ENCODE measurements at regions not wholly inside any gene's neighbourhood (a gene's known extent, or its start where the extent isn't known, plus 50 kb on each side); places are given as distances from the start of the nearest gene placed in this dataset.

DNA sequence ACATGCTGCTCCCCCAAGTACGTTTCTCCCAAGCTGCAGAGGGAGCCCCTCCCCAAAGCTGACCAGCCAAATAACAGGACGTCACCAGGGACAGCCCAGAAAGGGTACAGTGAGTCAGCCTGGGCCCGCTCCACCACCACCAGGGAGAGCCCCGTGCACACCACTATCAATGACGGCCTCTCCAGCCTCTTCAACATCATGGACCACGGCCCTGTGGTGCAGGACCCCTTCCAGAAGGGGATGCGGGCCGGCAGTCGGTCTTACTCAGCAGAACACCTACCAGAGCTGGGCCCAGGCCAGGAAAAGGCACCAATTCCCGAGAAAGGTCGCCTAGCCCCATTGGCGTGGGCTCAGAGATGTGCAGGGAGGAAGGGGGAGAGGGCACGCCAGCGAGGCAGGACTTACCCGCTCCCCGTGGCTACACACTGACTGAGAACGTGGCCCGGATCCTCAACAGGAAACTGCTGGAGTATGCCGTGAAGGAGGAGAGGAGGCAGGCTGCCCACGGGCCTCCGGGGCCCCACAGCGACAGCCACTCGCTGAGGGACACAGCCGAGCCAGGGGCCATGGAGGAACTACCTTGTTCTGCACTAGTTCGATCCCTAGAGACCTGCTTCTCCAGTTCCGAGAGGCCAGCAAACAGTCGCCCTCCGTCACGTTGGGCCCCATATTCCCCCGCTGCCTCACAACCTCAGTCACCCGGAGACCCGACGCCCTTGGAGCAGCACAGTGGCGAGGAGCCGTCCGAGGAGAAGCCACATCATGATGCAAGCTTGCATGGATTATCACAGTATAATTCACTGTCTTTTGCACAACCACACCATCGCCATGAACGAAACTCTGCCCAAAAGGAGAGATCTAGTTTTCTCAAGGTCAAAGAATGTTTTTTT lies 815.9 kb upstream of the KLHL1 start:
- no peak for DNase-seq (ENCODE audit: low read depth in 3 of 3, low spot score in 2 of 3)

DNA sequence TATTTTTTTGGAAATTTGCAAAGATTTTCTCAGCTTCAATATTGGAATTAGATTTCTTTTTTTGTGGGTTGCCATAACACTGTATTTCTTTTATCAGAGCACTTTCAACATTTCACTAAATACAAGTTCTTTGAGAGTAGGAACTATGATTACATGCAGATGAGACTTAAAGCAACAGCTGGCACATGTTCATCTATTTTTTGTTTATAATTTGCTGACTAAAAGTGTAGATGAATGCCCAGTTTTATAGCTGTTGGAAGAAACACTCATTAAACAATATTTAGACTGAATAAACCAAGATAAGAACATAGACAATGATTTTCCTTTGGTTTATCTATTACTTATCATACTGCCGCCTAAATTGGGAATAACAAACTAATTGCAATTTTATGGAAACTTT lies 803.0 kb upstream of the KLHL1 start:
- no peak for DNase-seq (ENCODE audit: low read depth in 3 of 3, low spot score in 2 of 3)

DNA sequence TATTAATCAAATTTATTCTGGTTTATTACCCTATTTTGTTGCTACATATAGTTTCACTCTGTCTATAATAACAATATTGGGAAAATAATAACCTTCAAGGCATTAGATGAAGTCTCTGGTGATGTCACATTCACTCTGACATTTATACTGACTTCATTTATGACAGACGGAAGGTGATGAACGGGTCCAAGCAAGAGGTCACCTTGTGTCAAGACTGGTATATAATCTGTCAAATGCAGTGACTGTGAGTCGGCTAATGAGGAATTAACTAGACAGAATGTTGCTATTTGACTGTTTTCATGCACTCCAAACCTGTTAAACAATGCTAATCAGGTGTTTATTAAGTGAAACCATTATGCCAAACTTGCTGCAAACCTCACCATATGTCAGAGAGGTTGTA lies 800.5 kb upstream of the KLHL1 start:
- DNase-seq (ENCODE audit: low read depth in 3 of 3, low spot score in 2 of 3): no peak

DNA sequence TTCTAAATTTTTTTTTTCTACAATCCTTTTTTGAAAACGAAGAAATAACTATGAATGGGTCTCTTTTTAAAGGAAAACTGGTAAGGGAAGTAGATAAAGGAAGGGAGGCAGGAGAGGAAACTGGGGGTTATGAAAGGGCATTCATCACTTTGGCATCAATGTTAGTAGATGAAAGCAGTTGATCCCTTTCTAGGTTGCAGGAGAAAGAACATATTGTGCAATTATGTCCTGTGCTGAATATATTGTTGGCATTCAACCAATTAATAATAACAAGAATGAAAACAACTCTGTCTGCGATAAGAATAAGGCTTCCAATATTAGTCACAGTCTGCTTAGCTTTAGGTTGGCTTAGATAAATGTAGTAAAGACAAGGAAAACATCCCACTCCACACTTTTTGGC lies 796.8 kb upstream of the KLHL1 start:
- DNase-seq (ENCODE audit: low read depth in 3 of 3, low spot score in 2 of 3): no peak

DNA sequence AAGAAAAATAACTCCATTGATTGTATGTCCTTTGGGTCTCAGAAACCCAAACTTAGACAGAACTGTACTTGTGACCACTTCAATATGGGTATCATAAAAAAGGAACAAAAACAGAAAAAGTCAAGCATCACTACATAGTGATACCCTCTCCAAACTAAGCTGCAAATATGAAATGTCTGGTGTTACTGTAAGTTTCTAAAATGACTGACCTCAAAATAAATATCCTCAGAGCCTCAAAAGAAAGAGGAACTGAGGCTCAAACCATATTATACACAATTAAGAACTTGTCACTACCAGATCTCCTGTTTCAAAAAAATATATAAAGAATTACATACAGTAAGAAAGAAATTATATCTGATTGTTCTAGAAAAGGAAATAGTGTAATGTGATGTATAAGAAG lies 787.9 kb upstream of the KLHL1 start:
- DNase-seq (ENCODE audit: low read depth in 3 of 3, low spot score in 2 of 3): no peak

DNA sequence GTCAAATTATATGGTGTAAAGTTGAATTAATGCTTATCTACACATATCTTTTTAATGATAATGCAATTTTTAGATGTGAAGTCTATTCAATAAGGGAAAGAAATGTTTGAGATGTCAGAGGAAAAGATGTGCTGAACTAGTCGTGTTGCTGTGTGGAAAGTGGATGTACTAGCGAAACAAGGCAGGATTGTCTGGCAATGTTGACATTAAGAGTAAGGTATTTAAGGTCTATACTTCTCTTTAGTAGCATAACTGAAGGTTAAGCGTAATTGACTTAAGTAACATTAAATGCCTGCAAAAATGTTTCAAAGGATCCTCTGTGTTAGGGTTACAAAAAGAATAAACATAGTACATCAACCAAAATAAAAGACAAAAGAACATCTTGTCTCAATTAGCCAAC lies 787.3 kb upstream of the KLHL1 start:
- DNase-seq (ENCODE audit: low read depth in 3 of 3, low spot score in 2 of 3): no peak

DNA sequence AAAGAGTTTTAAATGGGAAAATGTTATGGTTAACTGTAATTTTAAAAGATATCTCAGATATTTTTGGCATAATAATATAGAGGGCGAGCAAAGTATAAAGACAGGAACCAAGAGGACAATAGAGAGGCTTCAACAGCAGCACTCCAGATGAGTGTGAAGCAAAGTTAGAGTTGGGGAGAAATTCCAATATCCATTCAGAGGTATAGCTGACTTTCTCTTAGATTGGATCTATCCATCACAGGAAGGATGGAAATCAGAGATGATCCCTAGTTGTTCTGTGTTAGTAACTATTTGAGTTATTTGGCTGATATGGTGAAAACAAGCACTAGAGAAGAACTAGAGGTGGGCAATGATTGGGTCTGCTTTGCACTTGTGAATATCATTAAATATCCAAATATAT lies 786.0 kb upstream of the KLHL1 start:
- no peak for DNase-seq (ENCODE audit: low read depth in 3 of 3, low spot score in 2 of 3)

DNA sequence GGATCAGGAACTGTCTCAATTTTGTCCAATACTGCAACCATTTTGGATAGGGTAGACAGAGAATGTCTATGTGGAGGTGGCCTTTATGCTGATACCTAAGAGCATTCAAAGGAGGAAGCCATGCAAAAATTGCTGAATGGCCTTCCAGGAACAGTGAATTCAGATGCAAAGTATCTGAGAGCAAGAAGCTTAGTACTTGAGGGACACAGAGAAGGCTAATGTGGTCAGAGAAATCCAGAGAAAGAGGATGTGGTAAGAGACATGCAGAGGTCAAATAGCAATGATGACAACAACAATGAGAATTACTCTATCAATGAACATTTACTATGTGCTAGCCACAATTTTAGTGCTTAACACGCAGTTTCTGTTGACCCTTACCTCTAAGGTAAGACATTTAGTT lies 785.6 kb upstream of the KLHL1 start:
- DNase-seq (ENCODE audit: low read depth in 3 of 3, low spot score in 2 of 3): no peak

DNA sequence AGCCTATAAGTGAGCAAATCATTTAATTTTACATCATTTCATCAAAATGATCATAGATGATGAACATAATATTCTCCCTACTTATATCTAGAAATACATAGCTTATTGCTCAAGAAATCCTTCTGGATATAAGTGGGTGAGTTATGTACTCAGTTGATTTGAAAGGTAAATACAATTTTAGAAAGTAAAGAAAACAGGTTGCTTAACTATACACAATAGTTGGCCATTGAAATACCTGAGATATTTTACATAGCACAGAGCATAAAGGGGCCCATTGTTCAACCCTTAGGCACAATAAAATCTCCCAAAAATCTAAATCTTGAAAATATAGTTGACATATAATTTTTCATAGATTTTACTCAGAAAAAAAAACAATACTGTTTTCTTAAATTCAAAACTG lies 782.0 kb upstream of the KLHL1 start:
- DNase-seq (ENCODE audit: low read depth in 3 of 3, low spot score in 2 of 3): no peak

DNA sequence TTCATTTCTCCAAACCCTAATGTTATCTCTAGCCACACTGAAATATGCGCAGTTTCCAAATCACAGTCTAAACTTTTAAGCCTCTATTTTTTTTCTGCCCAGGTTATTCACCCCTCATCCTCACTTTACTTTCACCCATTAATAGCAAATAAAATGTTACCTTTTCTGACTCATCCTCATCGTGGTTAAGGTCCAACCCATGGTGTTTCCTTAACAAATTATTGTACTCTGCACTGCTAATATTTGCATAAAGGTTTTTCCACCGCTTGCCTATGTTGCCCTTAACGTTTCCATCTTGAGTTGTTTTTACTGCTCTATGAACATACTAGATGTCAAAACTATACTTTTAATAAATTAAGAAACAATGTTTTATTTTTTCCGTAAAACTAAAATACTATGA lies 780.9 kb upstream of the KLHL1 start:
- DNase-seq (ENCODE audit: low read depth in 3 of 3, low spot score in 2 of 3): no peak

DNA sequence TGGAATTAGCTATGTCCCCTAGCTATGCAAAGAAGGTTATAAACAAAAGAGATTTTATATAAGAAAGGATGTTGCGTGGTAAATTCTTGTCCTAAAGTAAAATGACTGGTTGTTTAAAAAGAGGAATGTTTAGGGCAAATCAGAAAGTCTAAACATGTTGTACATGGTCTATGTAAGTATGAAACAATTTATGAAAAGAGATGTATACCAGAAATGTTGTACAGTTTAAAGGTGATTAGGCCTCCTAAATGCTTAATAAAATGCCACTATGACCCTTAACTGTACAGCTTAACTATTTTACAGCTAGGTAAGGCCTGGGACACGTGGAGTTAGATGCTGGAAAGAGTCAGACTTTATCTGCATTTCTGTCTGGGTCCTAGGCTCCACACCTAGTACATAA lies 775.9 kb upstream of the KLHL1 start:
- no peak for DNase-seq (ENCODE audit: low read depth in 3 of 3, low spot score in 2 of 3)

DNA sequence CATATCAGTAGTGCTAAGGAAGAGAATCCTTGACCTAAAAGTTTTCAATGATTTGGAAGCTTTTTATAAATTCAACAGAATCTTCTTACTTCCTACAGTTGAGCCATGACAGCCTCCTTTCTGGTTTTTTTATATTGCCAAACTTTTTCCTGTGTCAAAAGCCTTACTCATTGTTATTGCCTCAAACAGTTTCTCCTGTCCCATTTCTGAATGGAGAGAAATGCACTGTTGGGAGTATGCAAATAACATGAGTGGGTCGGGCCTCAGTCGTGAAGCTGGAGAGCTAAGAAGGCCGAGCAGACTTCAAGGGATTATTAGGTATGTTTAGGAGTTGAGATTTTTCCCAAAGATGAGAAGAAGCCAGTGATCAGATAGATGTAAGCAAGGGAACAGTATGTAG lies 766.4 kb upstream of the KLHL1 start:
- no peak for DNase-seq (ENCODE audit: low read depth in 3 of 3, low spot score in 2 of 3)

DNA sequence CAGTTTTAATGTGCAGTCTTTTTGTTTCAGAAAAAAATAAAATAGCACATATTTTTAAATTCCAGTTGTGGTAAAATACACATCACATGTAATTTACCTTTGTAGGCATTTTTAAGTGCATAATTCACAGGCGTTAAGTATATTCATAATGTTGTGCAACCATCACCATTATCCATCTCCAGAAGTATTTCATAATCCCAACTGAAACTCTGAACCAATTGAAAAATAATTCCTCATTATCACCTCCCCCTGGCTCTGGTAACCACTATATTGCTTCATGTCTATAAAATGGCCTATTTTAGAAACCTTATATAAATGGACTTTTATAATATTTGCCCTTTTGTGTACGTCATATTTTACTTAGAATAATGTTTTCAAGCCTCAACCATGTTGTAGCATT lies 756.5 kb upstream of the KLHL1 start:
- no peak for DNase-seq (ENCODE audit: low read depth in 3 of 3, low spot score in 2 of 3)

DNA sequence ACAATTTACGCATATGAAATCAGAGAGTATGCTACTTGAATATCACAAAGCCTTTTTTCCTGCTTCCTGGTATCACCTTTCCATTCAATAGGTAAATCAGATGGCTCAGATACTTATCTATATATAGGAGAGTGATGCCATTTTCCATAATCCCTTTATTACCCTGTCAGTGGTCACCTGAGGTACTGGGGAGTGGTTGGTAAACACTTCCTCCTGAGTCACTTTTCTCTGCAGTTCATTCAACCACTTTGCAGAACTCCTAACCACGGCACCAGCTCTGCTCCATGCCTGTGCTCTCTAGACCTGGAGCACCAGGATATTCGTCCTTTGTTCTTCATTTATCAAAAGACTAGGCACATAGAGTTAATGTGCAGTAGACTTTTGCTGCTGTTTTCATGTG lies 748.5 kb upstream of the KLHL1 start:
- no peak for DNase-seq (ENCODE audit: low read depth in 3 of 3, low spot score in 2 of 3)

DNA sequence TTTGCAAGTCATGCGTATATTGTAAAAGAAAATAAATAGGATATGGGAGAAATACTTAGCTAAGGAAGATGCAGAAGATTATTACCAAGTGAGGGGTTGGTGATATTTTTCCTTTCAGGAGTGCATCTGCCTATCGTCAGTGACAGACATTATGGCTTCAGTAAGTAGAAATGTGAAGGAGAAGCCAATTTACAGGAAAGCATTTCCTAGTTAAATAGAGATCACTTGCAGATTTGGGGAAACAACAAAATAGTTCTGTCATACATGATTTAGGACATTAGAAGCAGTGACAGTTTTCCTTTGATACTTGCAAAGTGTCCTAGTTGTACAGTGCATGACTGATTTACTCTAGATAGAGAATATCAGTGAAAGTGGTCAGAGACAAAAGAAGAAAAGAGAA lies 747.8 kb upstream of the KLHL1 start:
- no peak for DNase-seq (ENCODE audit: low read depth in 3 of 3, low spot score in 2 of 3)

DNA sequence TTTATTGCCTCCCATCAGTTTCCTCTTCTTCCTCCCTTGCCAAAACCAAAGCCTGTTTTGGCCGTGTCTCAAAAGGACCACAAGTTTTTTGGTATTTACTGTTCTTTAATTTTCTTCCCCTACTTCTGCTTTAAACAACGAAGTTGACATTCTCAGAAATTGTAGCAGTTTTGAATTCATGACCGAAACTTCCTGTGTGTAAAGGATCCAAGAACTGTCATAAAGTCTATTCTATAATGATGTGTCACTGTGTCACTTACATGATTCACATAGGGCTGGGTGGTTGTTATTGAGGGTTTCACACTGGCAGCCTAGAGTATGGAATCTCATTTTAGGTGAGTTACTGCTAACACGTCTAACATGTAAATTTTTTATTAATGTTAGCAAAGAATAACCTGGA lies 741.0 kb upstream of the KLHL1 start:
- DNase-seq (ENCODE audit: low read depth in 3 of 3, low spot score in 2 of 3): no peak

DNA sequence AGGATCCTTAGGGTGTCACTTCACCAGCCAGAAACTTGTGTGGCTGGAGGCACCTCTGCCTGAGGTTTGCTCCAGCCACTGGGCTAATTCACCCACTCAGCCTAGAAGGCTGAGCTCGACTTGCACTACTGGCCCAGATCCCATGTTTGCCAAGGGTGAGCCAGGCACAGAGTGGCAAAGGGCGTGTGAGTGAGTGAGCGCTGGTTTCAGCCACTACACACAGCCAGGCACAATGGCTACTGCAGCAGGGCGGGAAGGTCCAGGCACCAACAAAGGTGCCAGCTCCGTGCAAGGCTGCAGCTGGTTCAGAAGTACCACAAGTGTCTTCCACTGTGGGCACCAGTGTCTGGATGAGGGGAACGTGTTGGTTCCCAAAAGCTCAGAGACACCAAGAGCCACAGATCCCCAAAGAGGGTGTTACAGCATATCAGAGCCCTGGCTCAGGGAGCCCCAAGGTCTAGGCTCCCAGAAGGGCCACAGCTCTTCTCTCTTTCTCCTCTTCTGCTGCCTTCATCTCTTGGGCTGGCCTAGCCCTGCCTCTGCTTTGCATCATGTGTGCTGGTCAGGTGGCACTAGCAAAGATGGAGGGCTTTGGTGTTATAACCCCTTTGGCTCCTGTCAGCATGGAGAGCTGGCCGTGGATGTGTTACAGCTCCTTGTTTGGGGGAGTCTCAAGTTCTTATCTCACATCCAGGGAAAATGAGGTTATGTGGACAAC lies 736.3 kb upstream of the KLHL1 start:
- DNase-seq (ENCODE audit: low read depth in 3 of 3, low spot score in 2 of 3): no peak

DNA sequence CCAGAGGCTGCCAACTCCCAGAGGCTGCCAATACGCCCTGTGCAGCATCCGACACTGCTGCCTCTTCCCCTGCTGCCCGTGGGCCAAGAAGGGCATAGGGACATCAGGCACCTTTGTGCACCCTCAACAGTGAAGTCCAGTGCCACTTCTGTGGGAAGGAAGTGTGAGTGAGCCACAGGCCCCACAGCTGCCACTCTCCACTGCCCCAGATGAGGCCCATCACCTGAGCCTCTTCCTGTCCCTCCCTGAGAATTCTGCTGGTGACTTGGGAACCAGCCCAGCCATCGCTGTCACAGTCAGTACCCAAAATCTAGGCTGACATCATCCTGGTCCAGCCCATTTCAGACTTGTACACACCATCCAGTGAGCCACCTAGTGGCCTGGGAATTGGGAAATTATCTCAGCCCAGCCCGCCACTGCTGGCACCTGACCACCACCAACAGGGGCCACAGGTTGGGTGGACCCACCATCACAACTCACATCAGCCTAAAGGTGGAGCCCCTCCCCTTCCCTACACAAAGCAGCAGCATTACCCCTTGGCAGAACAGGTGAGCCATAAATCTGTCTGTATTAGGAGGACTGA lies 733.9 kb upstream of the KLHL1 start:
- DNase-seq (ENCODE audit: low read depth in 3 of 3, low spot score in 2 of 3): no peak

DNA sequence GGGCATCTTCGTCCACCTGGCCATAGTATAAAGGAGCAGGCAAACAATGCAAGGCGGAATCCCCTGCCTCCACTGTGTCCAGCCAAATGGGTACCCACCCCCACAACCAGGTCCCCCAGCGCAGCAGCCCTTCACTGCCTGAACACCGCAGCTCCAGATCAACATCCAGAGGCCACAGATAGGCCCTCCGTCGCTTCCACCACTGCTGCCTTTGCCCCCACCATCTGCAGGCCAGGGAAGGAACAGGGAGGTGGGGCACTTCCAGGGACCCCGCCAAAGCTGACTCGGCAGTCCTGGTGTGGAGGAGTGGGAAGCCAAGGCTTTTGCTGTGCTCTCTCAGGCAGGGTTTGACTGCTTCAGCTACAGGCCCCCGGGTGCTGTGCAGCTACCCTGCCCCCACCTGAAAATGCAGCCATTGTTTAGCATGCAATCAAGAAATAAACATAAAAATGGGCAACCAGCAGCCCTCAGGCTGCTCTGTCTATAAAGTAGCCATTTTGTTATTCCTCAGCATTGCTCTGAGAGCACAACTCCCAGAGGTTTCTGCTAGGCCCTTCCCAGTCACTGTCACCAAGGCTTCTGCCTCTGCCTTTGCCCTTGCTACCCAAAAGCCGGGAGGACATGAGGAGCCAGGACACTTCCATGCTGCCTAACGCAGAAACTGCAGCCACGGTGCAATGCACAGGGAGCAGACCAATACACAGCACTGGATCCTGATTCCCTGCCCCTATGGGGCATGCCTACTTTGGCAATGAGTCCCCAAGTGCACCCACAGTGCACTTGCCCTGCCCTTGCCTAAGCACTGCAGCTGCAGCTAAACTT lies 733.2 kb upstream of the KLHL1 start:
- DNase-seq (ENCODE audit: low read depth in 3 of 3, low spot score in 2 of 3): no peak

DNA sequence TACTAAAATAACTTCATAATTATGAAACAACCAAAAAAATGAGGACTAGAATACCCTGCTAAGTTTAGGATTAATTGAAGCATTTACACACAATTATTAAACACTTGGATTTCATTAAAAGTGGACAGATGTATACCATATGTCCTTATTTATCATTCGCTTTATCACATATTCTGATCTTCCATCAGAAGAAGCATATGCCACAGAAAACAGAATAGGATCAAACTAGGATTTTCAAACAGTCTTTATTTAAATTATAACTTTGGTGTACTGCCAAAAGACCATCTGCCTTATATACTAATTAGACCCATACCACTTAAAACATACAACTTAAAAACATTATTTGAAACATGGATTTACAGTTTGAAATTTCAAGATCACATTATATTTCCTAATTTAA lies 727.1 kb upstream of the KLHL1 start:
- DNase-seq (ENCODE audit: low read depth in 3 of 3, low spot score in 2 of 3): no peak

DNA sequence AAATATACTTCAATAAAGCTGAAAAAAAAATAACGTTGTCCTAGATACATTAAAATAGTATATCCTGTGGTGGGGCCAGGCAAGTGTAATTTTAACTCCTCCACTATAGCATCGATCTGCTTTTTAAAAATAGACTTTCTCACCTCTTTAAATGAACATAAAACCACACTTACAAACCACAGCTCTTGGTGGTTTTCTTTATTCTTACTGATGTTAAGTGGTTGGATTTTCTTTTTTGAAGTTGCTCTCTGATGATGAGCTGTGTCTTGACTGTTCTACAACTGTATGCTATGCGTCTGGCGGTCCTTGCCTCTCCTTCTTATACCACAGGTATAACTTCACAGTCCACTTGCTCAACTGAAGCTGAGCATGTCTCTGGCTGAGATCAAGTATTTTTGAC lies 721.5 kb upstream of the KLHL1 start:
- DNase-seq (ENCODE audit: low read depth in 3 of 3, low spot score in 2 of 3): no peak
